IgD-negative memory B cell (primary cell): ENCODE measurements at regions not wholly inside any gene's neighbourhood (a gene's known extent, or its start where the extent isn't known, plus 50 kb on each side); places are given as distances from the start of the nearest gene placed in this dataset.
"Not testable (repeated sequence)": the region's sequence is repeated elsewhere in the genome, so short reads cannot be mapped to it uniquely, and the experiment has no call there.

Source experiments
- H3K27ac Mint-ChIP-seq, 3 donors: one replicate each; pipeline ENCODE4 v1.8.0; 2020 to 2022; ENCODE audit warnings: mild to moderate bottlenecking in 3 of 3, mixed read lengths in 3 of 3, moderate library complexity in 1 of 3
- H3K27me3 Mint-ChIP-seq: one replicate; pipeline ENCODE4 v1.8.0; 2021; ENCODE audit warnings: mixed read lengths
- H3K36me3 Mint-ChIP-seq: one replicate; pipeline ENCODE4 v1.8.0; 2020; ENCODE audit warnings: mild to moderate bottlenecking, mixed read lengths
- H3K4me1 Mint-ChIP-seq, 3 donors: one replicate each; pipeline ENCODE4 v1.8.0; 2020 to 2022; ENCODE audit warnings: mixed read lengths in 3 of 3, mild to moderate bottlenecking in 1 of 3
- H3K4me3 Mint-ChIP-seq, 4 donors: one replicate each; pipeline ENCODE4 v1.8.0; 2020 to 2022; ENCODE audit warnings: mild to moderate bottlenecking in 4 of 4, mixed read lengths in 4 of 4, moderate library complexity in 3 of 4
- H3K9me3 Mint-ChIP-seq, 3 donors: one replicate each; pipeline ENCODE4 v1.8.0; 2020 to 2021; ENCODE audit warnings: mixed read lengths in 3 of 3, mild to moderate bottlenecking in 1 of 3

- Mint-ChIP-seq H3K27me3 (no peaks in the 10 kb centered on the region), H3K4me1 (no peaks in the 10 kb centered on the region), H3K27ac (no peak overlapping the region), H3K36me3 (no peaks in the 10 kb centered on the region), H3K9me3 (peaks cover 0 to 6% (median 2%) of the 10 kb centered on the region in 3 donors), H3K4me3 (no peak overlapping the region)
Observed at GRCh38 chr7:124191713-124192112, 158.8 kb upstream of the TMEM229A start.

GRCh38 chr7:124191030-124191429 lies 158.2 kb upstream of the TMEM229A start:
- Mint-ChIP-seq H3K36me3 (no peaks in the 10 kb centered on the region), H3K27me3 (no peaks in the 10 kb centered on the region), H3K9me3 (peaks cover 0 to 6% (median 2%) of the 10 kb centered on the region in 3 donors), H3K4me3 (no peak overlapping the region), H3K27ac (no peak overlapping the region), H3K4me1 (no peaks in the 10 kb centered on the region)

GRCh38 chr7:124188576-124188975 lies 155.7 kb upstream of the TMEM229A start:
- no peaks in the 10 kb centered on the region for H3K36me3 Mint-ChIP-seq
- no peak overlapping the region for H3K27ac Mint-ChIP-seq
- peaks cover 0 to 6% (median 2%) of the 10 kb centered on the region in 3 donors for H3K9me3 Mint-ChIP-seq
- H3K4me1 Mint-ChIP-seq: no peaks in the 10 kb centered on the region
- H3K4me3 Mint-ChIP-seq: no peak overlapping the region
- no peaks in the 10 kb centered on the region for H3K27me3 Mint-ChIP-seq

GRCh38 chr7:124187962-124188361 lies 155.1 kb upstream of the TMEM229A start:
- no peaks in the 10 kb centered on the region for H3K4me1 Mint-ChIP-seq
- no peak overlapping the region for H3K4me3 Mint-ChIP-seq
- H3K36me3 Mint-ChIP-seq: no peaks in the 10 kb centered on the region
- no peaks in the 10 kb centered on the region for H3K27me3 Mint-ChIP-seq
- H3K9me3 Mint-ChIP-seq: peaks cover 0 to 6% (median 2%) of the 10 kb centered on the region in 3 donors
- no peak overlapping the region for H3K27ac Mint-ChIP-seq

- Mint-ChIP-seq H3K4me1 (no peaks in the 10 kb centered on the region), H3K4me3 (no peak overlapping the region), H3K9me3 (peaks cover 0 to 4% (median 0%) of the 10 kb centered on the region in 3 donors), H3K36me3 (no peaks in the 10 kb centered on the region), H3K27me3 (no peaks in the 10 kb centered on the region), H3K27ac (no peak overlapping the region)
Observed at GRCh38 chr7:124183649-124184048, 150.8 kb upstream of the TMEM229A start.

- Mint-ChIP-seq H3K9me3 (peaks cover 0 to 7% (median 5%) of the 10 kb centered on the region in 3 donors), H3K36me3 (no peaks in the 10 kb centered on the region), H3K27ac (no peak overlapping the region), H3K4me1 (no peaks in the 10 kb centered on the region), H3K27me3 (no peaks in the 10 kb centered on the region), H3K4me3 (no peak overlapping the region)
Observed at GRCh38 chr7:124179641-124180040, 146.8 kb upstream of the TMEM229A start.

- Mint-ChIP-seq H3K4me3 (no peak overlapping the region), H3K4me1 (no peaks in the 10 kb centered on the region), H3K27ac (no peak overlapping the region), H3K9me3 (peaks cover 0 to 8% (median 7%) of the 10 kb centered on the region in 3 donors), H3K27me3 (no peaks in the 10 kb centered on the region), H3K36me3 (no peaks in the 10 kb centered on the region)
Observed at GRCh38 chr7:124177891-124178290, 145.0 kb upstream of the TMEM229A start.

- H3K36me3 Mint-ChIP-seq, H3K4me1 Mint-ChIP-seq, H3K27ac Mint-ChIP-seq, H3K4me3 Mint-ChIP-seq, H3K27me3 Mint-ChIP-seq: not testable (repeated sequence)
- H3K9me3 Mint-ChIP-seq: peaks cover 4 to 15% (median 5%) of the 10 kb centered on the region in 3 donors
Observed at GRCh38 chr7:124171812-124172211, 138.9 kb upstream of the TMEM229A start.

GRCh38 chr7:124171068-124171467 lies 138.2 kb upstream of the TMEM229A start:
- Mint-ChIP-seq H3K36me3 (no peaks in the 10 kb centered on the region), H3K4me3 (no peak overlapping the region), H3K4me1 (no peaks in the 10 kb centered on the region), H3K9me3 (peaks cover 4 to 9% (median 5%) of the 10 kb centered on the region in 3 donors), H3K27me3 (no peaks in the 10 kb centered on the region), H3K27ac (no peak overlapping the region)

GRCh38 chr7:124168616-124169015 lies 135.7 kb upstream of the TMEM229A start:
- no peak overlapping the region for H3K4me3 Mint-ChIP-seq
- H3K9me3 Mint-ChIP-seq: peaks cover 4 to 12% (median 5%) of the 10 kb centered on the region in 3 donors
- no peak overlapping the region for H3K27ac Mint-ChIP-seq
- H3K36me3 Mint-ChIP-seq: no peaks in the 10 kb centered on the region
- H3K4me1 Mint-ChIP-seq: no peaks in the 10 kb centered on the region
- H3K27me3 Mint-ChIP-seq: no peaks in the 10 kb centered on the region

GRCh38 chr7:124162667-124163066 lies 129.8 kb upstream of the TMEM229A start:
- Mint-ChIP-seq H3K4me3 (no peak overlapping the region), H3K9me3 (peaks cover 0 to 10% (median 3%) of the 10 kb centered on the region in 3 donors), H3K27ac (no peak overlapping the region), H3K4me1 (no peaks in the 10 kb centered on the region), H3K27me3 (no peaks in the 10 kb centered on the region), H3K36me3 (no peaks in the 10 kb centered on the region)

GRCh38 chr7:124155432-124156022 lies 122.7 kb upstream of the TMEM229A start:
- H3K4me1 Mint-ChIP-seq: no peaks in the 10 kb centered on the region
- H3K27ac Mint-ChIP-seq: no peak overlapping the region

GRCh38 chr7:124152859-124153692 lies 120.2 kb upstream of the TMEM229A start:
- Mint-ChIP-seq H3K9me3 (peaks cover 0 to 5% (median 1%) of the 10 kb centered on the region in 3 donors), H3K4me1 (no peaks in the 10 kb centered on the region), H3K4me3 (no peak overlapping the region), H3K36me3 (no peaks in the 10 kb centered on the region), H3K27me3 (no peaks in the 10 kb centered on the region), H3K27ac (no peak overlapping the region)

More at GRCh38 chr7:124155432-124156022, 122.7 kb upstream of the TMEM229A start:
- peaks cover 0 to 5% (median 1%) of the 10 kb centered on the region in 3 donors for H3K9me3 Mint-ChIP-seq
- H3K4me3 Mint-ChIP-seq: no peak overlapping the region
- no peaks in the 10 kb centered on the region for H3K27me3 Mint-ChIP-seq
- no peaks in the 10 kb centered on the region for H3K36me3 Mint-ChIP-seq

- Mint-ChIP-seq H3K9me3 (peaks cover 3 to 16% (median 13%) of the 10 kb centered on the region in 3 donors), H3K4me1 (no peaks in the 10 kb centered on the region), H3K4me3 (no peak overlapping the region), H3K27ac (no peak overlapping the region), H3K36me3 (no peaks in the 10 kb centered on the region), H3K27me3 (no peaks in the 10 kb centered on the region)
Observed at GRCh38 chr7:124137664-124138063, 104.8 kb upstream of the TMEM229A start.

GRCh38 chr7:124124201-124124600 lies 91.3 kb upstream of the TMEM229A start:
- Mint-ChIP-seq H3K4me3 (no peak overlapping the region), H3K36me3 (no peaks in the 10 kb centered on the region), H3K27me3 (no peaks in the 10 kb centered on the region), H3K4me1 (no peaks in the 10 kb centered on the region), H3K9me3 (peaks cover 0 to 1% (median 0%) of the 10 kb centered on the region in 3 donors), H3K27ac (no peak overlapping the region)

- Mint-ChIP-seq H3K4me1 (no peaks in the 10 kb centered on the region), H3K9me3 (peaks cover 3 to 6% (median 5%) of the 10 kb centered on the region in 3 donors), H3K4me3 (no peak overlapping the region), H3K27me3 (no peaks in the 10 kb centered on the region), H3K27ac (no peak overlapping the region), H3K36me3 (no peaks in the 10 kb centered on the region)
Observed at GRCh38 chr7:124120911-124121310, 88.0 kb upstream of the TMEM229A start.
